ENCODE measurements at regions not wholly inside any gene's neighbourhood (a gene's known extent, or its start where the extent isn't known, plus 50 kb on each side); places are given as distances from the start of the nearest gene placed in this dataset.

DNA sequence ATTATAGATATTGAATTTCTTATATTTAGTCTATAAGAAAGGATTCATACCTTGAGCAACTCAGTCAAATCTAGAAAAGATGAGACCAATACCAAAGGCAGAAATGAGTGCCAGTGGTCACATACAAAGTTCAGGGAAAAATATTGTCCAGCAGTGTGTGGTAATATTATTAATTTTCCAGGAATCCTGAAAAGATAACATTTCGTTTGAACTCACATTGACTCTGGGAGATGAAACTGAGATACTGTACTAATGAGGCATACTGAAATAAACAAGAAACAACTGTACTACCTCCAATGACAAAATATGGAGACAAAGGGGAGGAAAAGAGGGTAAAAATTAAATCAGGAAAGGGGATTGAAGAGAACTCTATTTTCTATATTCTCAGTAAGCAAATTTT is 212.4 kb downstream of the TRAM1L1 start:
- TF ChIP-seq, protein P1, sequence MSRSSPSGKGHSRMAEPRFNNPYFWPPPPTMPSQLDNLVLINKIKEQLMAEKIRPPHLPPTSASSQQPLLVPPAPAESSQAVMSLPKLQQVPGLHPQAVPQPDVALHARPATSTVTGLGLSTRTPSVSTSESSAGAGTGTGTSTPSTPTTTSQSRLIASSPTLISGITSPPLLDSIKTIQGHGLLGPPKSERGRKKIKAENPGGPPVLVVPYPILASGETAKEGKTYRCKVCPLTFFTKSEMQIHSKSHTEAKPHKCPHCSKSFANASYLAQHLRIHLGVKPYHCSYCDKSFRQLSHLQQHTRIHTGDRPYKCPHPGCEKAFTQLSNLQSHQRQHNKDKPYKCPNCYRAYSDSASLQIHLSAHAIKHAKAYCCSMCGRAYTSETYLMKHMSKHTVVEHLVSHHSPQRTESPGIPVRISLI (CRISPR knock-in tag; IDR thresholded peaks at IDR 0.05; ENCODE audit: borderline replicate concordance): no peak
- no peak for TF ChIP-seq REST (IDR thresholded peaks at IDR 0.05; ENCODE audit: borderline replicate concordance in 1 of 2, low read depth in 1 of 2, low read length in 2 of 2)
- no peak for TF ChIP-seq ESRRA (CRISPR knock-in tag; IDR thresholded peaks at IDR 0.05; ENCODE audit: low read depth)
- TF ChIP-seq, protein P2, sequence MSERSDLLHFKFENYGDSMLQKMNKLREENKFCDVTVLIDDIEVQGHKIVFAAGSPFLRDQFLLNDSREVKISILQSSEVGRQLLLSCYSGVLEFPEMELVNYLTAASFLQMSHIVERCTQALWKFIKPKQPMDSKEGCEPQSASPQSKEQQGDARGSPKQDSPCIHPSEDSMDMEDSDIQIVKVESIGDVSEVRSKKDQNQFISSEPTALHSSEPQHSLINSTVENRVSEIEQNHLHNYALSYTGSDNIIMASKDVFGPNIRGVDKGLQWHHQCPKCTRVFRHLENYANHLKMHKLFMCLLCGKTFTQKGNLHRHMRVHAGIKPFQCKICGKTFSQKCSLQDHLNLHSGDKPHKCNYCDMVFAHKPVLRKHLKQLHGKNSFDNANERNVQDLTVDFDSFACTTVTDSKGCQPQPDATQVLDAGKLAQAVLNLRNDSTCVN (CRISPR knock-in tag; IDR thresholded peaks at IDR 0.05; ENCODE audit: borderline replicate concordance): no peak
- TF ChIP-seq SYNCRIP (IDR thresholded peaks at IDR 0.05; ENCODE audit: insufficient read depth, low read depth, low read length): no peak
- TF ChIP-seq, protein P3, sequence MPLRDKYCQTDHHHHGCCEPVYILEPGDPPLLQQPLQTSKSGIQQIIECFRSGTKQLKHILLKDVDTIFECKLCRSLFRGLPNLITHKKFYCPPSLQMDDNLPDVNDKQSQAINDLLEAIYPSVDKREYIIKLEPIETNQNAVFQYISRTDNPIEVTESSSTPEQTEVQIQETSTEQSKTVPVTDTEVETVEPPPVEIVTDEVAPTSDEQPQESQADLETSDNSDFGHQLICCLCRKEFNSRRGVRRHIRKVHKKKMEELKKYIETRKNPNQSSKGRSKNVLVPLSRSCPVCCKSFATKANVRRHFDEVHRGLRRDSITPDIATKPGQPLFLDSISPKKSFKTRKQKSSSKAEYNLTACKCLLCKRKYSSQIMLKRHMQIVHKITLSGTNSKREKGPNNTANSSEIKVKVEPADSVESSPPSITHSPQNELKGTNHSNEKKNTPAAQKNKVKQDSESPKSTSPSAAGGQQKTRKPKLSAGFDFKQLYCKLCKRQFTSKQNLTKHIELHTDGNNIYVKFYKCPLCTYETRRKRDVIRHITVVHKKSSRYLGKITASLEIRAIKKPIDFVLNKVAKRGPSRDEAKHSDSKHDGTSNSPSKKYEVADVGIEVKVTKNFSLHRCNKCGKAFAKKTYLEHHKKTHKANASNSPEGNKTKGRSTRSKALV (CRISPR knock-in tag; IDR thresholded peaks at IDR 0.05): no peak
- TF ChIP-seq CHD2 (IDR thresholded peaks at IDR 0.05; ENCODE audit: low read depth, low read length): no peak

Data from HepG2 (cell line).